NOMO-1 treated with DMSO at 0.1 percent for 48 hours (cell line): ENCODE measurements at regions not wholly inside any gene's neighbourhood (a gene's known extent, or its start where the extent isn't known, plus 50 kb on each side); places are given as distances from the start of the nearest gene placed in this dataset.
A peak's percentile ranks its signal among the peaks of the same experiment; 100 is the strongest.

Source experiments
- DNase-seq: peaks from one replicate; lab custom pipeline; 2025; ENCODE audit not compliant: unreplicated experiment; lab: John Stamatoyannopoulos, UW

DNA sequence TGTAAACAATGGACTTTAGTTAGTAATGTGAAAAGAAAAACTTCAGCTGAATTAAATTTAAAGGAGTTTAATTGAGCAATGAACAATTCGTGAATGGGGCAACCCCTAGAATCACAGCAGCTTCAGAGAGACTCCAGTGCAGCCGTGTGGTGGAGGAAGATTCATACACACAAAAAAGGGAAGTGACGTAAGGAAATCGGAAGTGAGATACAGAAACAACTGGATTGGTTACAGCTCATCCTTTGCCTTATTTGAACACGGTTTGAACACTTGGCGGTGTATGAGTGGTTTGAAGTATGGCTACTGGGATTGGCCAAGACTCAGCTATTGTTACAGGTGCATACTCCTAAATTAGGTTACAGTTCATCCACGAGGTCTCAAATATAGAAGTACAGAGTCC is 460.4 kb upstream of the ASIC2 start:
- peak; percentile 37 for DNase-seq

GRCh38 chr17:33756021-33756420 is 462.9 kb upstream of the ASIC2 start:
- DNase-seq = no peak

GRCh38 chr17:33765871-33766270 is 472.8 kb upstream of the ASIC2 start:
- DNase-seq = no peak

DNA sequence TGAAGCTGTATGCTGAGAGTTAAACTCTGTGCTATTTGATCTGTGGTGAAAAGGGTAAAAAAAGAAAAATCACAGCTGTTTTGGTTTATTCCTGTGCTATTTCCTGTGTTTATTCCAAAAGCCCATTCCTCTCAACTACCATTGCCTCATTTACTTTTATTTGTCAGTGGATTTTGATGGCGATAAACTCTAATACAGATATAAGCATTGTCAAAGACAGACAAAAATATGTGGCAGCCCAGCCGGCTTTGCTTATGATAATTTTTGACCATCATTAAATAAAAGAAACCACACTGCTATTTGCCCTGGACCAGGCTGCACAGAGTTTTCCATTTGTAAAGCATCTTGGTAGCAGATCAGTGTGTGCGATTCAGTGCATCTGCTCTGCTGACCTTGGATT is 473.6 kb upstream of the ASIC2 start:
- DNase-seq = no peak

GRCh38 chr17:33769066-33769465 is 476.0 kb upstream of the ASIC2 start:
- no peak for DNase-seq

DNA sequence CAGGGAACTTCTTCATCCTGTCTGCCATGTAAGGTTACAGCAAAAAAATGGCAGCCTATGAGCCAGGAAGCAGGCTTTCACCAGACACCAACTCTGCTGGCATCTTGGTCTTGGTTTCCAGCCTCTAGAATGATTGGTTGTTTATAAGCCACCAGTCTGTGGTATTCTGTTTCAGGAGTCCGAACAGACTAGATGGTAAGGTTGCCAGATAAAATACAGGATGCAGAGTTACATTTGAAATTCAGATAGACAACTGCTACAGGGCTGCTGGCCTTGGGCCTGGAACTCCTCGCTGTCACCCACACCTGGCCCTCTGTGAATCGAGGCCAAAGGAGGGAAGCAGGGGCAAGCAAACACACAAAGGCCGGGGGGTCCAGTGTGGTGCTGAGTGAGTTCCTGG is 478.8 kb upstream of the CCL2 start:
- no peak for DNase-seq

- DNase-seq = no peak
These were observed 478.2 kb upstream of the CCL2 start for GRCh38 chr17:33776903-33777302.

GRCh38 chr17:33777674-33778073 is 477.4 kb upstream of the CCL2 start:
- peak; percentile 4 for DNase-seq

DNA sequence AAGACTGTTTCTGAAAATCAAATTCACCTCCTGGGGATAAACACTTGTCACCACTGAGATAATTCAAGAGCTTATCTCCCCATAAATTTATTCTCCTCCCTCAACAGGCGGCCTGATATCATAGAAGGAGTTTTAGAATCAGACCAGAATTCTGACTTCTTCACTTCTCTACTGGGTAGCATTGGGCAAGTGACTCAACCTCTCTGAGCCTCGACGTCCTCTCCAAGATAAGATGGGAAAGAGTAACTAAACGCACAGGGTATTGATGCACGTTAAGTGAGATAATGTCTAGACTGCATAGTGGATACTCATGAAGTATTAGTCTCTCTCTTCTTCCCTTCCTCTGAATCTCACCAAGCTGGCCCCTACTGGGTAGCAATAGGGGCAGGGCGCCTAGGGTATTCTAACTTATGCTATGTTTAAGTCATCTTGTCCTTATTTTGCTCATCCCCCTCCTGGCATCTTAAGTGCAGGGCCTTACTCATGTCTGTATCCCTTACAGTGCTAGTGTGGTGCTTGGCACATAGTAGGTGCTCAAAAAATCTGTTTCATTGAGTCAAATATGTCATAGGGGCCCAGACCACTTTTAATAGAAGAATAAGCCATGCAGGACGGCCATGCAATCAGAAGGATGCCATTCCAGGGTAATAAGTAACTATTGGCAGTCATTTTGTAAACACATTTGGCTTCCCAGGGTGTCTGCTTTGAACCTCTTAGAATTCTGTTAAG is 476.4 kb upstream of the CCL2 start:
- no peak for DNase-seq

DNA sequence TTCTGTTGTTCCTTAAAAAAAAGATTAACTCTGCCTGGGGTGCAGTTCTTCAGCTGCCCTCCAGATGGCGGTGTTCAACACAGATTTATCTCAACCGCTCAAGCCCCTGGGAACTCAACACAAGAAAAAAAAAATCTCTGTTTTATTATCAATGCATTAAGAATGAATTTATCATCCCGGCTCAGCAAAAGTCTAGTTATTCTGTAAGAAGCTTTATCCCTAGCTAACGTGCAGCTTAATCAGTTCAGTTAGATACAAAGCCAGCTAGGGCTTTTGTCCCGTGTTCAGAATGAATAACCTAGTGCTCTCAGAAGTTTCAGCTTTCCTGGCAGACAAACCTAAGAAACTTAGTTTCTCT is 475.9 kb upstream of the CCL2 start:
- peak; percentile 62 for DNase-seq

DNA sequence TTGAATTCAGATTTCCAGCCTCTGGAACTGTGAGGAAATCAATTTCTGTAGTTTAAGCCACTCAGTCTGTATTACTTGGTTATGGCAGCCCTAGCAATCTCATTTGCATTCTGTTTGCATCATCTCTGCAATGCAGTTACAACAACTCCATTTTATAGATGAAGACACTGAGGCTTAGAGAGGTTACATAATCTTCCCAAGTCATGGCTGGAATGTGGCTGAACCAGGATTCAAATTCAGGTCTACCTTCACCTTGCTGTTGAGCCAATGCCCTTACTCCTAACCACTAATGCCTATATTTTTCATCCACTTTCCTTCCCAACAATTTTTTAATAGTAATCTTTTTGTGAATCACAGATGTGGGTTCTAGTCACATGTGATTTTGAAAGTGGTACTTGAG is 469.8 kb upstream of the CCL2 start:
- DNase-seq = no peak

DNA sequence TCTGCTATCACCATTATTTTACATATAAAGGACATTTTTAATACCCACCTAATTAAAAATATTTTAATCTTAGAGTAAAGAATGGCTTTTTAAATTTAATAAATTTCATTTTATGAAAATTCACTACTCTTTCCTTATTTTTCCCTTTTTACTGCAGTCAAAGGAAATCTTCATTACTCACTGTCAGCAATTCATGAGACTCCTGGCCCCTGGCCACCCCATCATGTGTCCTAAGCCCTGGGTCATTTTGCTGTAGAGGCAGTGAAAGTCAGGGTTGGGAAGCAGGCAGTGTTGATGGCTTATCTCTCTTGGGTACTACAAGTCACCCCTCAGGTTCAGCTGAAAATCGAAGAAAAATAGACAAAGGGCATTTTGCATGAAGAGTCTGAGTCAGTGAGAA is 468.6 kb upstream of the CCL2 start:
- no peak for DNase-seq

- DNase-seq = no peak
These were observed 465.4 kb upstream of the CCL2 start for GRCh38 chr17:33789658-33790057.

DNA sequence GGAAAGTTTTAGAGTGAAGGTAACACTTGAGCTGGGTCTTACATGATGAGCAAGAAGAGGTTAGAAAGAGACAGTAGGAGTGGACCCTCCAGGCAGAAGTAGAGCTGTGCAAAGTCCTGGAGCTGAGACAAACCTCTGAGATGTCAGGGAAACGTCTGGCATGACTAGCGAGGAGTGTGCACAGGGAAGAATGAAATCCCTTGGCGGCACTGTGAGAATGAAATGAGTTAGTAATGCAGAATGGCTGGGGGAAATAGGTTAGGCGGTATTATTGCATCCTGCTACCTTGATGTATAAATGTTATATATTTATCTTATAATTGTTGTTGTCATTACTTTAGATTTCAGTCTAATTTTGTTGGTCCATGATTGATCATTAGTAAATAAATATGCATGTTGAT is 457.9 kb upstream of the CCL2 start:
- no peak for DNase-seq

DNA sequence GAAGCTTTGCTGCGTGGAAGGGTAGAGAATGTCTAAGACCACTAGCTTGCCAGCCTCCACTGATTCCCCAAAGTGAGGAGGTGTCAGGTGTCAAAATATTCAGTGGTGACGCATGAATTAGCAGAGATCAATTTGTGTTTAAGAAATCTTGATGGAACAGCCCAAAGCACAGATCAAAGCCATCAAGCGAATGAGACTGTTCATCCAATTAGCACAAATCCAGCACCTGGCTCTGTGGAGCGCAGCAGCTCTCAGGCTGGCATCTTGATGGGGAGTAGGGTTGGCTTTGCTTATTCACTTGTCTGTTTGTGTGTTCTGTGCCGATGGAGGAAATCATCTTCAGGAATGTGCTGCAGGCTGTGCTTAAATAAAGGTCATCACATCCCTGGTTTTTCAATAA is 456.8 kb upstream of the CCL2 start:
- DNase-seq = no peak

DNA sequence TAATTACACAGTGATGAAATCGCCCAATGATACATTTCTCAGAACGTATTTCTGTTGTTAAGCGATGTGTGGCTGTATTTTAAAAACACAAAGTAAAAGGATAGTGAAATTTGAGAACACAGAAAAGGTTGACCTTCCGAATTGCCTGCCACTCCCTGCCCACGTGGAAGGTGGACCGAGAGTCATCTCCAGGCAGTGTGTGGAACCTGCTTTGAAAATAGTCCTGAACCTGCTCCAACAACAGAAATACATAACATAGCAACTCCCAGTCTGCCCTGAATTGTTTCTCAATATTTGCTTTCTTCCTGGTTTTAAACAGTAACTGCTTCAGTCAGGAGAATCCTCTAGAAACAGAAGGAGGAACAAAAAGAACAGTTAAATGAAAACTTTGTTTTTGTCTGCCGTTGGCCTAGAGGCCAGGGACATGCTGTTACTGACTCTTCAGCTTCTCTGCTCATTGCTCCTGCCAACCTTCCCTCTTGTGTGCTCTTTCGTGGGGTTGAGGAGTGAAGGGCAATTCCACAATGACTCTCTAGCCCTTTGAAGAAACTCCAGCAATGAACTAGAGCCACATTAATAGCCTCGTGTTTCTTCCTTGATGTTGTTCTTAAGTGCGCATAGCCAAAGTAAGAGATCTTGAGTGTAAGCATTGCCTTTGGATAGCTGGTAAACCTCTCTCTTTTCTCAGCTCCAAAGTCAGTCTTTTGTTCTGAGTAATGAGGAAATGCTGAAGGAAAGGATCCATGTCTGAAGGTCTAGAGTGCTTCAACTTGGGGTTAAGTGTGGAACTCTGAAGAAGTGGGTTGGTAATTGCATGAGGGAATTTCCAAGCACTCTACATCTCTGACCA is 452.5 kb upstream of the CCL2 start:
- no peak for DNase-seq

DNA sequence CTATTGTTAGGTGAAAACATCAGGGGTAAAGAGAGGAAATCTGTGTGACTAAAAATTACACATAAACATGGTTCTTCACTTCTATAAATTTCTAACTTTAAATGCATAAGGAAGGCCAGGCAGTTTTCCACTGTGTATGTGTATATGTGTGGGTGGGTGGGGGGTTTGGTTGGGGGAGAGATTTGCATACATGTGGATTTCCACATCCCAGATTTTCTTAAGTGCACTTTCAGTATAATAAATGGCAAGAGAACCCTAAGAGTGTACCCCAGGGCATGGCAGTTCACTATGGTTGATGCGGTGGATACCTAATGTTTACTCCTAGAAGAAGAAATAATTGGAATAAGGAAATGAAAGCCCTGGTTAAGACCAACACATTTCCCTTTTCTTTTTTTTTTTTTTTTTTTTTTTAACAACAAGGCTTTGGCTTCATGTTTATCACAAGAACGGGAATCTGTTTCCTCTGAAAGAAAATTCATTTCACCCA is 451.8 kb upstream of the CCL2 start:
- peak; percentile 1 for DNase-seq

- DNase-seq = no peak
These were observed 451.4 kb upstream of the CCL2 start for GRCh38 chr17:33803686-33804085.

GRCh38 chr17:33804401-33804800 is 450.7 kb upstream of the CCL2 start:
- no peak for DNase-seq

GRCh38 chr17:33806631-33807030 is 448.5 kb upstream of the CCL2 start:
- no peak for DNase-seq

DNA sequence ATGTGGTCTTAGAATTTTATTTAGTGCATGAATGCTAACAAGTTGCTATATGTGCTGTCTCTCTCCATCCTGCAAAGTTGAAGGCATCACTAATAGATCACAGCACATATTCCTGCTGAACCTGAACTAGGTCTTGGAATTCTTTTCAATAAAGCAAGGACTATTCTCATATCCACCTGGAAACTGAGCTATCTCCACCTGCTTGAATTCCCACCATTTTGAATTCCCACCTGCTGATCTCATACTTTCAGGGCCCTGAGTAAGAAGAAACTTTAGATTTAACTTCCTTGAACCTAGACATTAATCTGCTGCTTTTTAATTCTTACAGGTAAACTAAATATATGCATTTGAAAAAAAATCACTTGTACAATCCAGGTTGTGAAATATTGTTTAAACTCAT is 445.3 kb upstream of the CCL2 start:
- no peak for DNase-seq

GRCh38 chr17:33811004-33811760 is 443.9 kb upstream of the CCL2 start:
- DNase-seq = no peak
